ENCODE measurements at regions not wholly inside any gene's neighbourhood (a gene's known extent, or its start where the extent isn't known, plus 50 kb on each side); places are given as distances from the start of the nearest gene placed in this dataset.

DNA sequence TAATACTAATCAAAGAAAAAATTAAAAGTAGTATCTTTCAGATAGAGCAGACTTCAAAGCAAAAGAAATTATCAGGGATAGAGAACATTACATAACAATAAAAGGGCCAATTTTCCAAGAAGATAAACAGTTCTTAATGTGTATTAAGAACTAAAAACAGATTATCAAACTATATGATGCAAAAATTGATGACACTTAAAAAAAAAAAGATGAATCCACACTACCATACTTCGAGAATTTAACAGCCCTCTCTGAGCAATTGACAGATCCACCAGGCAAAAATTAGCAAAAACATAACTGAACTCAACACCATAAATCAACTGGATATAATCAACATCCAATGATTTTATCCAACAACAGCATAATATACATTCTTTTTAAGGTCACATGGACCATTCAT lies 686.5 kb downstream of the LRFN5 start:
- no peak for DNase-seq

DNA sequence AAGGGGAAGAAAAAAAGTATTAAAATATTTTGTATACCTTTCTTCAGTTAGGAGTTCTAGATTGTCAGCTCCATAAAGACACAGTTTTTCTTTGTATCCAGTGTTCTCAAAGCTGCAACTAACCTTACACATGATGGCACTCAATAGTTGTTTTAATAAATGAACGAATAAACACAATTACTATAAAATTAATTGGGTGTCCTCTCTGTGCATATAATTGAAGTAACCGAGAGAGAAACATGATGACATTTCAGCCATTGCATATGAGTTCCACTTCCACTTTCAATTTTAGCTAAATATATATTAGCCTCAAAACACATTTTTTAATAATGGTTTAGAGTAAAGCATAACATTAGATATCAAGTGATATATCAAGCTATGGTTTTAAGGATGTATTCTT lies 671.2 kb downstream of the LRFN5 start:
- DNase-seq: peak; percentile 7 to 22 (median 20)

DNA sequence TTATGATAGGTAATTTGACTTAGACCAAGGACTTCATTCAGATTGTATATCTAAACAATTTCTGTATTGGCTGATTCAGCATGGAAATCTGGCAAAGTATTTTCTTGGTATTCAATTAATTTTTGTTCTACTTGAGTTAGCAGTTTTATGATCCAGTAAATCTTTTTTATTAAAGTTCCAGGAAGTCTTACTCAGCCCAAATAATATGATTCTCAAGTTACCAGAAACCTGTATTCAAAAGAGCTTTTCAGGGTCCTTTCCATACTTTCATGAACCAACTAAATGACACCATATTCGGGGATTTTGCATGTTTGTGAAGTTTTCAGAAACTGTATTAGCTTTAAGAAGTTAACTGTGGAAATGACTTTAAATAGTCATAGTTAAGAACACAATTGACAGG lies 662.6 kb downstream of the LRFN5 start:
- no peak for DNase-seq

DNA sequence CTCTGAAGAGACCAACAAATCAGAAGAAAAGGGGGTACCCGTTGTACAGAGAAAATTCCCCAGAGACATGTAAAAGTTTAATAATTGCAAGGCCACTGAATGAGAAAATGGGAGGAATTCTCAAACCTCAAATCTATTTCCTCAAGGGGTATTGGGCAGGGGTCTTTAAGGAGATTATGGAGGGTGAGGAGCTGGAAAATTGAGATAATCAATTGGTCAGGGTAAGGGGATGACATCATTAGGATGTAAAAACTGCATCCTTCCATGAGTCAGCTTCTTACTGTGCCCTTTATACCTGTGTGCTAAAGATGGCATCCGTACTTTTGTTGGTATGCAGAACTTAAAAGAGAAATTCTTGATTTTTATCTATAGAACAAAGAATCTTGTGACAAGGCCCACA lies 641.5 kb downstream of the LRFN5 start:
- DNase-seq: no peak

DNA sequence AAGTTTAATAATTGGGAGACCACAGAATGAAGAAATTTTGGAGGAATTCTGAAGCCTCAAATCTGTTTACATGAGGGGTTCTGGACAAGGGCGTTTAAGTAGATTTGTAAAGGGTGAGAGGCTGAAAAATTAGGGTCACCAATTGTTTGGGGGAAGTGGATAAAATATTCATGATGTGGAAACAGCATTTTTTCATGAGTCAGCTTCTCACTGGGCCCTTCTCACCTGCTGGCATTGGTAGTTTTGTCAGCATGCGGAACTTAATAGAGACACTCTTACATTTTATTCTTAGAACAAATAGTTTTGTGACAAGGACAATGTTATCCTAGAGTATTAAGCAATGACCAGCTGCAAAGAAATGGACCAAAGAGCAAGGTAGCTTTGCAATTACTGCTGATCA lies 634.4 kb downstream of the LRFN5 start:
- DNase-seq: no peak

DNA sequence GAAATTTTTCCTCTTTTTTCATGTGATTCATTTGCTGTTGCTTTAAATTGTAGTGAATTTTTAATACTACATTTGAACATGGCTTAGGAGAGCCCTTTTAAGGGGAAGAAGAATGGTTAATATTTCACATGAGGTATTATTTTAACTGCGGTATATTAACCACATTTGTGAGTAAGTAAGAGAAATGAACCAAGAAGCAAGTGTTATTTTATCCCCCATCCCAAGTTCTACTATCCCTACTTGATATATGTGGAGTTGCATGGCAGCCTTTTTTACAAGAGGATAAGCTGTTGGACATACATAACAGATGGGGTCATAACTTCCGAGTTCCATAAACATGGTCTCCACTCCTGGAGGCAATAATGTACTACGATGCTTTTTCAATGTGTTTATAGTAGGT lies 623.3 kb downstream of the LRFN5 start:
- no peak for DNase-seq

DNA sequence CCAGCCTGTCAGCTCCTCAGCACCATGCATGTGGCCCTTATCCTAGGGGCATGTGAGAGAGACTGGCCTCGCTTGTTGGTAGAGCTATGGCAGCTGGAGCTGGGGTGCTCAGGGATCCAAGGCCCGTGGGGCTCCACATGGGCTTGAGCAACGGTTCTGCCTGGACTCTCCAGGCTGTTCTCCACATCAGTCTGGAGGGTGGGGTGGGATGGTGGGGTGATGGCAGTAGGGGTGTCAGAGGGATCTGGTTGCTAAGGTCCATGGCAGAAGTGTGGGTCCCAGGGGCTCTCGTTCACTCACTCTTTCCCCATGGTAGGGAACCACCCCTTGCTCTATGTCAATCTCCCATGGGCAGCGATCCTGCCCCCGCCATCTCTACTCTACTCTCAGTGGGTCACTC lies 622.6 kb downstream of the LRFN5 start:
- no peak for DNase-seq

DNA sequence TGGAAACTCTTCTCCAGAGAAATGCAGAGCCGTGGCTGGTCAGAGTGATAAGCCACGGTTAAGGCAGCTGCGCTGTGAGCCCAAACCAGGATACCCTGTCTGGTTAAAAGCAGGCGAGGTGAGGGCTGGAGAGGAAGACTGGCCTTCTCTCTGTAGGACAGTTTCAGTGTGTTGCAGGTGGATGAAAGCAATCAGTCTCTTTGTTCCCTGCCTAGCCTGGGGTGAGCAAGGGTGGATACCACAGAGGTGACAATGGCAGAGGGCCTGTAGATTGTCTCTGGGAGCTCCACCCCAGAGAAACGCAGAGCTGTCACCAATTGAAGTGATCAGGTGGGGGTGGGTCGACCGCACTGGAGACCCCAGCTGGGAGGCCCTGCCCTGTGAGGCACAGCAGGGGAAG lies 621.9 kb downstream of the LRFN5 start:
- no peak for DNase-seq

DNA sequence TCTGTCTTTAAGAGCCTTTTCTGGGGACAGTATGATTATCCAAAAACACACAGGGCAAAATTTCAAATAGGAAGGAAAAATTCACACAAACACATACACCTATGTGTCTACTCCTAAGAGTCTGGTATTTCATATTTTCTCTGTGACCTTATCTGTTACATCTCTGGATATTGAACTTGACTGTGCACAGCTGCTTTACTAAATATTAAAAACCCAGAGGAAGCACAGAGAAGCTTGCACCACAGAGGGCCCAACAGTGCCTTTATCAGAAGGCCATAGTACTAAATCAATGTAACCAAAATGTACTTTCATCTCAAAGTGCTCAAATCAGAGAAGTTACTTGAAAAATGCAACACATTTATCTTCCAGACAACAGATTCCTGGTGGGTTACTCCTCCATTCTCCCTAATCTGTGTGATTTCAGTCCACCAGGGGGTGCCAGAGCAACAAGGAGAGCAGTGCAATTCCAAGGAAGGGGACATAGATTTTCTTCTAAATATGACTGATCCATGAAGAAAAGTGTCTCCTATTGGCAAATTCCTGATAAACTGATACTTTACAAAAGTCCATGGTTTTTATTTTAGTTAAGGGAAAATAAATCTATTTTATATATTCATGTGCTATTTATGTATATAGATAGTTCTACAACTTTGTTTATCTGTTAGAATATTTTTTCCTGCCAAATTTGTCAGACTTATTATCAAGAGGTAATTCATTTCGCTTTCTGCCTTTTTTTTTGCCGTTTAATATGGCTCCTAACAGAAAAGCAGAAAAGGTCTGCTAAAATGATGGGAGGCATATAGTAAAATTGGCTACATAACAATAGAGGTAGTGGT lies 617.6 kb downstream of the LRFN5 start:
- peak; percentile 66 to 86 (median 82) for DNase-seq

DNA sequence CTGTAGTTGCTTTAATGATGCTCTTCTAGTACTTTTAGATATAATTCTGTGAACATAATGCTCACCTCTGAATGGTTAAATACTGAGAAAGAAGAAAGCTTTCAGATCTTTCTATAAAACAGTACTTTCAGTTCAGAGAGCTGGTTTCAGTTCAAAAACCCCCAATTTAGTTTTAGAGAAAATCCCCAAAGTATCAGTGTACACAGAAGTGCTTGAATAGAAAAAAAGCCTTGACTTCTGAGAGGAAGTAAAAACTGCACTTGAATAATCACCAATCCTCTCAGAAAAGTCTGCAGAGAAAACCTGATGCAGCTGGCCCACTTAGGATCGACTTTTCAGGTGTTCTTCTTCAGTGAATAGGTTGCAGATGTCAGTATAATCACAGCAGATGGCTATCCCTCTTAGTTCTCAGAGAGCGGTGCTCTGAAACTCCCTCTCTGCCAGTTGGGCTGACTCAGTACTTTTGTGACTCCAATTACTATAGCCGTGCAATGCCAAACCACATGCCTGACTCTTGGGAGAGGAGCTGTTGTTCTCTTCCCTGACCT lies 616.3 kb downstream of the LRFN5 start:
- peak; percentile 7 to 26 (median 21) for DNase-seq

DNA sequence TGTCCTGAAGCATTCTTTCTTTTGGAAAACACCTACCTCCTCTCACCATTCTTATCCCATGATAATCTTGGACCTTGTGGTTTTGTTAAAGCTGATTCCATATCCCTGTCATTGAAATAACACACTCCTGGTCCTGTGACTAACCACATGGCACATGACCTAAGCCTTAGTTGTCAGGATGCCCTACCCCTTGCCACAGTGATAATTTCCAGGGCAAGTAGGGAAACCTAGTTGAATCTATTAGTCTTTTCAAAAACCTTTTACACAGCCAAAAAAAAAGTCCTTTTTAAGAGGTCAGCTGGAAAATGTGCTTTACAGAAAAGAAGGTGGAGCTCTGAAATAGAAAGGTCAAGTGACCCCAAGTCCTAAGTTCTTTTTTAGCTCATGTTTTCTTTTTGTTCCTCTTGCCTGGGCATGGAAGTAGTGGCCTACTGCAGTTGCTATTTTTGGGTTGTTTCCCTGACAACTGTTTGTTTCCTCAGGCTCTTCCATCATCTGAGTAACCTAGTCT lies 608.4 kb downstream of the LRFN5 start:
- peak; percentile 28 to 53 (median 44) for DNase-seq

DNA sequence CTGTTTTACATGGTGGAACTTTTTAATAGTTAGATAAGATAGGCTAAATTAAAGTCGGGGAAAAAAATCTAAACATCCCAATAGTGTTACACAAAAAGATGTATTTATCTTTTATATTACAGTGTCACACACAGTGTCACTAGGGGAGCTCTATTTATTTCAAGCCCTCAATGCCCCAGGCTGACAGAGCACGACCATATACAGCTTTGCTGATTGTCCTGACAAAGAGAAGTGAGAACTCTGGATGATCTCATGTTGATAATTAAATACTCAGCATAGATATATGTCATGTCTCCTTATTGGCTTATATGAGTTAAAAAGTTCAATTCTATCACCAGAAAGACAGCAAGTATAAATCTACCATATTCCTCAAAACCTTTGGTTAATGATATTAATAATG lies 594.3 kb downstream of the LRFN5 start:
- no peak for DNase-seq

DNA sequence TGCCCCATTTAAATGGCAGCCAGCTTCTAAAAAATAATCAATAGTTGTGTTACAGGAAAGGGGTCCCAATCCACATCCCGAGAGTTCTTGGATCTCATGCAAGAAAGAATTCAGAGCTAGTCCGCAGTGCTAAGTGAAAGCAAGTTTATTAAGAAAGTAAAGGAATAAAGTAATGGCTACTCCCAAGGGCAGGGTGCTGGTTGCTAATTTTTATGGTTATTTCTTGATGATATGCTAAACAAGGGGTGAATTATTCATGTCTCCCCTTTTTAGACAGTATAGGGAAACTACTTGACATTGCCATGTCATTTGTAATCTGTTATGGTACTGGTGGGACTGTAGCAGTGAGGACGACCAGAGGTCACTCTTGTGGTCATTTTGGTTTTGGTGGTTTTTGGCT lies 591.3 kb downstream of the LRFN5 start:
- DNase-seq: no peak

DNA sequence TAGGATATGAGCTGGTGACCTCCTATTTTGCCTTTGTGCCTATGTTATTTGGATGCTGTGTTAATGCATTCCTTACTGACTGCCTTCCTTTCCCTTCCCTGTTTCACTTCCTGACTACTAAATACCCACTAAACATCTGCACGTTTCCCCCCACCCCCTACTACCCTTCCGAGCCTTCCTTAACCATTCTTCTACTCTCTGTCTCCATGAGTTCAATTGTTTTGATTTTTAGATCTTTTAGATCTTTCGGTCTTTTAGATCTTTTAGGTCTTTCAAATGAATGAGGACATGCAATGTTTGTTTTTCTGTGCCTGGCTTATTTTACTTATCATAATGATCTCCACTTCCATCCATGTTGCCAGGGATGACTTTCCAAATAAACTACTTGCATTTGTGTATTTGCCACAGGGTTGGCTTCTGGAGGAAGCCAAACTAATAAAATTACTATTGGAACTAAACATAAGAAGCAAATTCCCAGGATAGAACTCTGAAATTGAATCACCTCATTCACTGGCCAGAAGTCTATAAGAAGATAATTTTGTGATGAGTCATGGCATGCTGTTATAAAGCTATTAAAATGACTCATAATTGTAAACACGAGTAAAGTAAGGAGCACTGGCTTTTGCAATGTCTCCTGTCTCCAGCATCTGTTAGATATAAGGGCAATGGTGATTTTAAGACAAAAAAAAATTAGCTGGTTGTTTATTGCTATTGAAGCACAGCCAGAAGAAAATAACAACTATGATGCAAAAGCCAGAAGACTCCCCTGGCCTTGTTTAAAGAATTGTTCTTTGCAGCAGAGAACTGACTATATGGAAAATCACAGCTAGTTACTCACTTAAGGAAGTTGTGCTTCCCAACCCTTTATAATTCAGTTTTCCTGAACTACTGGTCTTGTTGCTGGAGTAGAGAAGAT lies 586.3 kb downstream of the LRFN5 start:
- no peak for DNase-seq

DNA sequence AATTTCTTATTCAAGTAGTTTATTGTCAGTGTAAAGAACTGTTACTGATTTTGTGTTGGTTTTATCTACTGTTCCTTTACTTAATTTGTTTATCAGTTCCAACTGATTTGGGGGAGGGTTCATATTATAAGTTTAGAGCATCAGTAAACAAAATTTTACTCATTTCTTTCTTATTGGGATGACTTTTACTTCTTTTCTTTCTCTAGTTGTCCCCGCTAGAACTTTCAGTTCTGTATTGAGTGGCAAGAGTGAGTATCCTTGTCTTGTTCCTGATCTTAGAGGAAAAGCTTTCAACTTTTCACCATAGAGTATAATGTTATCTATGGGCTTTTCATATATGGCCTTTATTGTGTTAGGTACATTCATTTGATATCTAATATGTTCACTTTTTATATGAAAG lies 584.1 kb downstream of the LRFN5 start:
- DNase-seq: no peak

DNA sequence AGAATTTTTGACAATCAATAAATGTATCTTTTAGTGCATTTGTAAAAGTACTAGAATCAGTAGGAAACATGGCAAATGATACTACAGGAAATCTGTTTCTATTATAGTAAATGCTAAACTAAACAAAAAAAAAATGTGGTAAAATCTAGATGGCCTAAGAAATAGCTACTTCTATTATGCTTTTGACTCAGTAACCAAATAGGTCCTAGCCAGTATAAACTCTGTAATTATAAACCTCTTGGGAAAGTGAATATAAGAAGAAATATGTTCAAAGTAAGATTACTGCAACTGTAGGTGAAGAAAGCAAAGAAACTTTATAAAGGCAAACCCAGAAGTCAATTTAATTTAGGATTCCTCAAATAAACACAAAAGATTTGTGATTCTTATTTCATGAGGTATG lies 581.2 kb downstream of the LRFN5 start:
- DNase-seq: no peak

DNA sequence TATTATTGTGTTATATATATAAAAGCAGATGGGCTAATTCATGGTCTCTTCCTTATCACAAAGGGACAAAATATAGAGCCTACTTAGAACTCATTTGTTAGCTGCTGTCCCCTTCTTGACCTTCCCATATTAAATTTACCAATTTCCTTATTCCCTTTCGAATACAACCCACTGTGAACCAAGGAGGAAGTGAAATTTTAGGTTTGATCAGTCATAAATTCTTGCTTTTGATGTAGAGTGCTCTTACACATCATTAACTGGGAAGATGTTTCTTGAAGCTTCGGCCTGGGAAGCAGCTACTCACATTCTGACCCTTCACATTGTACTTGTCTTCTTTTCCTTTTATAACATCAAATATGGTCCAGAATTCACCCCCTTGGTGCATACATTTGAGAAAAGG lies 579.0 kb downstream of the LRFN5 start:
- DNase-seq: peak in 1 of 3 donors; percentile 32

DNA sequence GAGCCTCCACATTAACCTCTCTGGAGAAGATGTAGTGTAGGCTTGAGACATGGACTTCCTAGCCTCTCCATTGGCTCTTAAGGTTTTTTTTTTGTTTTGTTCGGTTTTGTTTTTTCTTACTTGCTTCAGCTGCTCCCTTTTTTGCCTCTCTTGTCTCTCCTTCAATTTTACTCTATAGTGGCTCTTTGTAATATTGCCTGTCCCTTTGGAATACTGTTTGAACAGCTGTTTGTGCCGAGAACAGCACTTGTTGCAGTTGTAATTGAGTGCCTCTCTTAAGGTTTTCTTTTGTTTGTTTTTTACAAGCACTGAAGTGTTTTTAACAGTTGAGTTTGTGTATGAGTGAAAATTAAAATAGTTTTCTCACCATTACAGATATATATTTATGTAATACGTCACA lies 567.7 kb downstream of the LRFN5 start:
- DNase-seq: no peak

DNA sequence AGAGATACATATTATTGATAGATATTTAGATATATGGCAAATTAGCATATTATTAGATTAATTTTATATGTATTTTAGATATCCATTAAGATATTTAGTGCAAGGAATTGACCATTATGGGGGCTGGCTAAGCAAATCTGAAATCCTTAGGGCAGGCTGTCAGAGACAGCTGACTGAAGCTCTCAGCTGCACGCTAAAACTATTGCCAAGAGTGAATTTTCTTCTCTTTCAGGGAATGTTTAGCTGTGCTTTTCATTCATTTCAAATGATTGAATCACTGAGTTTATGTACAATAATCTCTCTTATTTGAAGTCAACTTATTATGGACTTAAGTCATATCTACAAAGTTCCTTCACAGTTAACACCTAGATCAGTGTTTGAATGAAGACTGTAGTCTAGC lies 566.5 kb downstream of the LRFN5 start:
- DNase-seq: no peak

DNA sequence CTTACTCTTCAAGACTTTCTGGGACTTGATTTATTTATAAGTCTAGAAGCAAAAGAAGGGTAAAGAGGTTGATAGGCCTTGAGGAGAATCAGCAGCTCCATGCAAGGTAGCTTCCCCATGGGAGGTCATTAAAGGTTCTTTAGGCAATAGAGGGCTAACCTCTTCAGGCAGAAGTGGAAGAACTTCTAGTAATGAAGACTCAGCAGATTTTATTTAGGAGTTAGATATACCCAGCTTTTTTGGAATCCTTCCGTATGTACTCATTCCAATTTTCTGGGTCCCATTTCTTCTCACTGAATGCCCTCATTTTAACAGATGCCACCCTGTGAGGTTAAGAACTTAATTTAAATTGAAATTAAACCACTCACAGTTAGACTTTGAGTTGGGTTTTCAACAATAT lies 565.6 kb downstream of the LRFN5 start:
- no peak for DNase-seq

DNA sequence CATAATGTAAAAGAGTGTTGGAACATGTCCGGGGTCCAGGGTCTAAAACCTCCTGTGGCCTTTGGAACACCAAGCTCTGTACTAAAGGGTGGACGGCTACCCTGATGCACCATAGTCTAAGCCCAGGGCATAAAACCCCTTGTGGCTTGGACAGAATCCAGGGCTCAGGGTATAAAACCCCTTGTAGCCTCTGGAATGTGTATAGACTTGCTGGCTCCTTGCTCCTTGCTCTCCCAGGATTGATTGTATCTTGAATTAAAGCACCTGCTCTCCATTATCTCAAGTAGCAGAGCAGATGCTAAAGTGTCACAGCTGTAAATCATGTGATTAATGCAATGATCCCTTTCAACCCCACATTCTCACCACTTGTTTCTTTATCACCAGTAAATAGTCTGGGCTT lies 556.5 kb downstream of the LRFN5 start:
- DNase-seq: no peak

DNA sequence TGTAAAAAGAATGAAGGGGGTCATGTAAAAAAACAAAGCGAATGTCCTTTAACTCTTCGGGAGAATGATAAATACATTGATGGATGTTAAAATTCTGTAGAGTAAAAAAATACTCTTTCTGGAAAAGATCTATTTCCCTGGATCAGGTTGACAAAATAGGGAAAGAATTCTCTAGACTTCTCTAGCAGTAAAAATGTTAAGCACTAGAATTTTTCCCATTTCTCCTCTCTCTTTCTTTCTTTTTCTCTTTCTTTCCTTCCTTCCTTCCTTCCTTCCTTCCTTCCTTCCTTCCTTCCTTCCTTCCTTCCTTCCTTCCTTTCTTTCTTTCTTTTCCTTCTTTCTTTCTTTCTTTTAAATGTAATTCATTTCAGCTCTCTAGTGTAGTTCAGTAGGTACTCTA lies 552.5 kb downstream of the LRFN5 start:
- no peak for DNase-seq

DNA sequence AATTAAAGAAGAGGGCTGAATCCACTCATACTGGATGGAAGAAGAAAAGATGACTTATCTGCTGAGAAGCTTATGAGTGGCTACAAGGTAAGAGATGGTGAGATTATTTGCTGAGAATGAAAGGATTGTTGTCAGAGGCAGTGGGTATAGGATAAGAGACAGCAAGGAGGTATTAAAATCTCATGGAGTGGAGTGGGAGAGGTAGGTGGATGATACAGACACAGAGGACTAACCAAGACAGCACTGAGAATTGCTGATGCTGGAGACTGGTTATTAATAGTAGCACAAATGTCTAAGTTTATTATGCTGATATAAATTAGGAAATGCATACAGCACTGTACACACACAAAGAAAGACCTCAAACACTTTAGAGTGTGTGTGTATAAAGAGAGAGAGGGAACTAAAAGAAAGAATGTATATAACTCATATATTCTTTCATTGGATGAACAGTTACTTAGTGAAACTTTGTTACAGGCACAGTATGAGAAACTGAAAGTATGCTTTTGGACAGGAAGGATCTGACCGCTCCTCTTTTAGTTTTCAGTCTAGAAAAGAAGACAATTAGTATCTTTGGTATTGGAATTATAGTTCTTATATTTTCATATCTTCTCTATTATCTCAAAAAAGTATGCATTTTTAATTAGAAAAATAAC lies 543.1 kb downstream of the LRFN5 start:
- no peak for DNase-seq

Data from suppressor macrophage treated with lipopolysaccharide for 1 hour (primary cell).